GM20000 (cell line): ENCODE measurements at regions not wholly inside any gene's neighbourhood (a gene's known extent, or its start where the extent isn't known, plus 50 kb on each side); places are given as distances from the start of the nearest gene placed in this dataset.

Source experiments
- DNase-seq: peaks from one replicate; pipeline ENCODE4 v3.0.0; 2012; ENCODE audit warnings: low spot score
- CTCF ChIP-seq: IDR thresholded peaks from 2 replicates; pipeline ENCODE4 v1.5.1; 2012; ENCODE audit warnings: mild to moderate bottlenecking, control low read depth; ENCODE audit errors: extremely low read depth, missing control alignments

- no peak for TF ChIP-seq CTCF
- DNase-seq = no peak
Measured at GRCh38 chr2:16304876-16305590, 360.6 kb downstream of the CYRIA start.

- DNase-seq = no peak
- no peak for TF ChIP-seq CTCF
Measured at GRCh38 chr2:16303761-16304160, 361.9 kb downstream of the CYRIA start.

- no peak for DNase-seq
- no peak for TF ChIP-seq CTCF
Measured at GRCh38 chr2:16303273-16303577, 362.4 kb downstream of the CYRIA start.

GRCh38 chr2:16302431-16303272 lies 362.3 kb downstream of the MYCN start:
- no peak for TF ChIP-seq CTCF
- DNase-seq = no peak

- TF ChIP-seq CTCF = no peak
- no peak for DNase-seq
Measured at GRCh38 chr2:16301961-16302360, 361.6 kb downstream of the MYCN start.

- TF ChIP-seq CTCF = no peak
- DNase-seq = no peak
Measured at GRCh38 chr2:16298866-16299265, 358.5 kb downstream of the MYCN start.
